PC-9 (cell line): ENCODE measurements at regions not wholly inside any gene's neighbourhood (a gene's known extent, or its start where the extent isn't known, plus 50 kb on each side); places are given as distances from the start of the nearest gene placed in this dataset.

Experiments used
- CTCF ChIP-seq: fragments of 200-600 bp; sonication (generic); conservative IDR thresholded peaks from 2 replicates; pipeline ENCODE4 v1.6.1; 2017; ENCODE audit warnings: mixed run types, antibody characterized with exemption, mild to moderate bottlenecking, moderate library complexity
- EZH2 ChIP-seq: fragments of 200-600 bp; sonication (generic); IDR thresholded peaks from 2 replicates; pipeline ENCODE4 v1.8.0; 2017; ENCODE audit warnings: antibody characterized with exemption, low read depth

GRCh38 chr1:192462616-192463015, 113.0 kb upstream of the RGS1 start:
- no peak for TF ChIP-seq CTCF
- TF ChIP-seq EZH2: no peak
